H9 (cell line): ENCODE measurements at regions not wholly inside any gene's neighbourhood (a gene's known extent, or its start where the extent isn't known, plus 50 kb on each side); places are given as distances from the start of the nearest gene placed in this dataset.

Experiments
- DNase-seq: peaks from one replicate; pipeline ENCODE4 v3.0.0-alpha.2; 2017
- H2AFZ ChIP-seq: one replicate; pipeline ENCODE4 v1.6.1; 2013; ENCODE audit warnings: mild to moderate bottlenecking, low read length, control low read depth, moderate library complexity
- H2AK5ac ChIP-seq: 2 replicates; pipeline ENCODE4 v1.6.1; 2013; ENCODE audit warnings: low read length, control low read depth, mixed read lengths; ENCODE audit not compliant: insufficient read length
- H2BK120ac ChIP-seq: one replicate; pipeline ENCODE4 v1.6.1; 2013; ENCODE audit warnings: low read depth, mild to moderate bottlenecking, low read length, control low read depth, inconsistent platforms; ENCODE audit not compliant: poor library complexity, severe bottlenecking
- H2BK12ac ChIP-seq: 2 replicates; pipeline ENCODE4 v1.6.1; 2013; ENCODE audit warnings: low read length, control low read depth, mixed read lengths, low read depth; ENCODE audit not compliant: insufficient read length
- H2BK15ac ChIP-seq: 2 replicates; pipeline ENCODE4 v1.6.1; 2013; ENCODE audit warnings: low read depth, low read length, control low read depth
- H2BK20ac ChIP-seq: one replicate; pipeline ENCODE4 v1.6.1; 2013; ENCODE audit warnings: low read depth, mild to moderate bottlenecking, low read length, control low read depth, inconsistent platforms; ENCODE audit not compliant: poor library complexity, severe bottlenecking
- H2BK5ac ChIP-seq: 2 replicates; pipeline ENCODE4 v1.6.1; 2013; ENCODE audit warnings: low read length, control low read depth, mixed read lengths; ENCODE audit not compliant: insufficient read length
- H3K14ac ChIP-seq: 2 replicates; pipeline ENCODE4 v1.6.1; 2013; ENCODE audit warnings: low read length, control low read depth; ENCODE audit not compliant: insufficient read depth
- H3K18ac ChIP-seq: 2 replicates; pipeline ENCODE4 v1.6.1; 2013; ENCODE audit warnings: low read depth, mild to moderate bottlenecking, mixed read lengths, low read length, control low read depth; ENCODE audit not compliant: insufficient read length
- H3K23ac ChIP-seq: 2 replicates; pipeline ENCODE4 v1.6.1; 2013; ENCODE audit warnings: low read length, control low read depth, mixed read lengths, low read depth; ENCODE audit not compliant: insufficient read length
- H3K23me2 ChIP-seq: 2 replicates; pipeline ENCODE4 v1.6.1; 2013; ENCODE audit warnings: low read depth, mild to moderate bottlenecking, mixed read lengths, low read length, control low read depth; ENCODE audit not compliant: insufficient read length, poor library complexity, severe bottlenecking
- H3K27ac ChIP-seq: 2 replicates; pipeline ENCODE4 v1.5.1; 2013; ENCODE audit warnings: low read length, control low read depth, mixed read lengths, low read depth; ENCODE audit not compliant: insufficient read length
- H3K27me3 ChIP-seq: 2 replicates; pipeline ENCODE4 v1.6.1; 2013; ENCODE audit warnings: low read length, control low read depth, inconsistent platforms; ENCODE audit not compliant: insufficient read depth
- H3K4ac ChIP-seq: 2 replicates; pipeline ENCODE4 v1.6.1; 2013; ENCODE audit warnings: low read depth, mild to moderate bottlenecking, control low read depth, inconsistent platforms, low read length, moderate library complexity
- H3K4me1 ChIP-seq: 2 replicates; pipeline ENCODE4 v1.6.1; 2013; ENCODE audit warnings: low read length, control low read depth, inconsistent platforms; ENCODE audit not compliant: insufficient read depth
- H3K4me2 ChIP-seq: 2 replicates; pipeline ENCODE4 v1.6.1; 2013; ENCODE audit warnings: low read length, control low read depth, mixed read lengths; ENCODE audit not compliant: insufficient read length, insufficient read depth
- H3K56ac ChIP-seq: 2 replicates; pipeline ENCODE4 v1.6.1; 2013; ENCODE audit warnings: low read depth, mild to moderate bottlenecking, mixed read lengths, low read length, control low read depth; ENCODE audit not compliant: insufficient read length
- H3K79me1 ChIP-seq: 2 replicates; pipeline ENCODE4 v1.6.1; 2013; ENCODE audit warnings: low read depth, mild to moderate bottlenecking, moderate library complexity, low read length, control low read depth, inconsistent platforms; ENCODE audit not compliant: insufficient read depth, poor library complexity, severe bottlenecking
- H3K79me2 ChIP-seq: 2 replicates; pipeline ENCODE4 v1.6.1; 2013; ENCODE audit warnings: low read length, control low read depth, inconsistent platforms; ENCODE audit not compliant: insufficient read depth
- H3K9ac ChIP-seq: 2 replicates; pipeline ENCODE4 v1.6.1; 2013; ENCODE audit warnings: low read length, control low read depth, mixed read lengths; ENCODE audit not compliant: insufficient read length; ENCODE audit errors: extremely low read depth
- H3K9me3 ChIP-seq: one replicate; pipeline ENCODE4 v1.6.1; 2013; ENCODE audit warnings: low read depth, low read length, inconsistent platforms; ENCODE audit not compliant: control insufficient read depth
- H3T11ph ChIP-seq: one replicate; pipeline ENCODE4 v1.6.1; 2013; ENCODE audit warnings: mild to moderate bottlenecking, low read length, control low read depth, inconsistent platforms
- H4K20me1 ChIP-seq: one replicate; pipeline ENCODE4 v1.6.1; 2013; ENCODE audit not compliant: control insufficient read depth, insufficient read length, insufficient read depth
- H4K5ac ChIP-seq: 2 replicates; pipeline ENCODE4 v1.6.1; 2013; ENCODE audit warnings: low read depth, mild to moderate bottlenecking, mixed read lengths, low read length, control low read depth; ENCODE audit not compliant: insufficient read length
- H4K8ac ChIP-seq: replicated peaks from 2 replicates; pipeline ENCODE4 v1.6.1; 2013; ENCODE audit warnings: low read length, control low read depth, mixed read lengths, low read depth; ENCODE audit not compliant: insufficient read length
- H4K91ac ChIP-seq: 2 replicates; pipeline ENCODE4 v1.6.1; 2013; ENCODE audit warnings: low read depth, mild to moderate bottlenecking, moderate library complexity, mixed read lengths, low read length, control low read depth; ENCODE audit not compliant: insufficient read length
- H3K27ac Mint-ChIP-seq, 3 experiments: 2 replicates in 2 of 3; 3 replicates in 1 of 3; pipeline ENCODE4 v1.8.0; 2020 to 2021; ENCODE audit warnings: mixed read lengths in 3 of 3, mild to moderate bottlenecking in 1 of 3, moderate library complexity in 1 of 3
- H3K27me3 Mint-ChIP-seq: 2 replicates; pipeline ENCODE4 v1.8.0; 2021; ENCODE audit warnings: low read depth, mild to moderate bottlenecking, moderate library complexity, mixed read lengths
- H3K36me3 Mint-ChIP-seq, 3 experiments: 2 replicates in 2 of 3; 3 replicates in 1 of 3; pipeline ENCODE4 v1.8.0; 2020 to 2021; ENCODE audit warnings: low read depth in 3 of 3, mixed read lengths in 3 of 3; ENCODE audit not compliant: insufficient read depth in 1 of 3
- H3K4me1 Mint-ChIP-seq, 2 experiments: 2 replicates each; pipeline ENCODE4 v1.8.0; 2020; ENCODE audit warnings: mixed read lengths in 2 of 2
- H3K4me3 Mint-ChIP-seq, 2 experiments: 2 replicates in 1 of 2; 3 replicates in 1 of 2; pipeline ENCODE4 v1.8.0; 2020 to 2021; ENCODE audit warnings: mild to moderate bottlenecking in 2 of 2, mixed read lengths in 2 of 2, moderate library complexity in 1 of 2
- H3K9me3 Mint-ChIP-seq, 2 experiments: 2 replicates in 1 of 2; 3 replicates in 1 of 2; pipeline ENCODE4 v1.8.0; 2020; ENCODE audit warnings: mild to moderate bottlenecking in 2 of 2, mixed read lengths in 2 of 2, moderate library complexity in 1 of 2
- CTCF ChIP-seq: fragments of 200-600 bp; sonication (generic); conservative IDR thresholded peaks from 3 replicates; pipeline ENCODE4 v1.8.0; 2021; ENCODE audit warnings: antibody characterized with exemption, mild to moderate bottlenecking
- WGBS: extraction: QIAGEN DNeasy Blood & Tissue Kit; methylation state at CpG from one replicate; pipeline ENCODE4 v1.1.7; 2013; ENCODE audit warnings: missing lambda C conversion rate, low lambda C conversion rate, mixed read lengths; ENCODE audit not compliant: insufficient read length; ENCODE audit errors: extremely low coverage; 5-methylcytosine and 5-hydroxymethylcytosine counted together

- Histone ChIP-seq H3K27ac (no peak overlapping the region), H2BK12ac (no peak overlapping the region), H3K79me2 (no peaks in the 10 kb centered on the region), H3K18ac (no peak overlapping the region), H3K79me1 (no peaks in the 10 kb centered on the region), H3K27me3 (no peaks in the 10 kb centered on the region), H2AFZ (no peak overlapping the region), H3K14ac (no peak overlapping the region), H3K23me2 (no peaks in the 10 kb centered on the region), H3K9ac (no peak overlapping the region), H3K23ac (no peak overlapping the region), H4K8ac (no peak overlapping the region), H4K20me1 (no peaks in the 10 kb centered on the region), H4K5ac (no peak overlapping the region), H4K91ac (no peak overlapping the region), H2BK20ac (no peak overlapping the region), H3T11ph (no peak overlapping the region), H2AK5ac (no peak overlapping the region), H3K4ac (no peak overlapping the region), H3K4me1 (no peaks in the 10 kb centered on the region), H3K9me3 (no peaks in the 10 kb centered on the region), H3K4me2 (no peak overlapping the region), H3K56ac (no peak overlapping the region), H2BK120ac (no peak overlapping the region), H2BK15ac (no peak overlapping the region), H2BK5ac (no peak overlapping the region)
- no peaks in the 10 kb centered on the region for H3K27me3 Mint-ChIP-seq
- peaks cover 6% of the 10 kb centered on the region in 2 experiments; a peak in 3 of 4 replicates for H3K4me1 Mint-ChIP-seq
- H3K27ac Mint-ChIP-seq: no peak overlapping the region
- no peak for DNase-seq
- H3K36me3 Mint-ChIP-seq: no peaks in the 10 kb centered on the region
- TF ChIP-seq CTCF: no peak
- no peak overlapping the region; a peak in 1 of 5 replicates for H3K4me3 Mint-ChIP-seq
- H3K9me3 Mint-ChIP-seq: no peaks in the 10 kb centered on the region
- no CpG with 5 or more reads among the region's 2 CpGs for WGBS
These were observed 191.7 kb upstream of the EPHA5 start for GRCh38 chr4:65861993-65862392.
